GM18499 (cell line): ENCODE measurements at regions not wholly inside any gene's neighbourhood (a gene's known extent, or its start where the extent isn't known, plus 50 kb on each side); places are given as distances from the start of the nearest gene placed in this dataset.
"Not testable (repeated sequence)": the region's sequence is repeated elsewhere in the genome, so short reads cannot be mapped to it uniquely, and the experiment has no call there.

Experiments
- ATAC-seq: cut with Tn5 transposase; IDR thresholded peaks from one replicate; pipeline ENCODE4 v1.9.1; 2021; ENCODE audit warnings: moderate number of reproducible peaks; ENCODE audit not compliant: insufficient read depth, unreplicated experiment

GRCh38 chr5:1656271-1656975 lies 132.7 kb upstream of the LPCAT1 start:
- no peak for ATAC-seq

- no peak for ATAC-seq
Observed at GRCh38 chr5:1655496-1656270, 131.9 kb upstream of the LPCAT1 start.

- ATAC-seq, result no peak
Observed at GRCh38 chr5:1654786-1655495, 131.2 kb upstream of the LPCAT1 start.

DNA sequence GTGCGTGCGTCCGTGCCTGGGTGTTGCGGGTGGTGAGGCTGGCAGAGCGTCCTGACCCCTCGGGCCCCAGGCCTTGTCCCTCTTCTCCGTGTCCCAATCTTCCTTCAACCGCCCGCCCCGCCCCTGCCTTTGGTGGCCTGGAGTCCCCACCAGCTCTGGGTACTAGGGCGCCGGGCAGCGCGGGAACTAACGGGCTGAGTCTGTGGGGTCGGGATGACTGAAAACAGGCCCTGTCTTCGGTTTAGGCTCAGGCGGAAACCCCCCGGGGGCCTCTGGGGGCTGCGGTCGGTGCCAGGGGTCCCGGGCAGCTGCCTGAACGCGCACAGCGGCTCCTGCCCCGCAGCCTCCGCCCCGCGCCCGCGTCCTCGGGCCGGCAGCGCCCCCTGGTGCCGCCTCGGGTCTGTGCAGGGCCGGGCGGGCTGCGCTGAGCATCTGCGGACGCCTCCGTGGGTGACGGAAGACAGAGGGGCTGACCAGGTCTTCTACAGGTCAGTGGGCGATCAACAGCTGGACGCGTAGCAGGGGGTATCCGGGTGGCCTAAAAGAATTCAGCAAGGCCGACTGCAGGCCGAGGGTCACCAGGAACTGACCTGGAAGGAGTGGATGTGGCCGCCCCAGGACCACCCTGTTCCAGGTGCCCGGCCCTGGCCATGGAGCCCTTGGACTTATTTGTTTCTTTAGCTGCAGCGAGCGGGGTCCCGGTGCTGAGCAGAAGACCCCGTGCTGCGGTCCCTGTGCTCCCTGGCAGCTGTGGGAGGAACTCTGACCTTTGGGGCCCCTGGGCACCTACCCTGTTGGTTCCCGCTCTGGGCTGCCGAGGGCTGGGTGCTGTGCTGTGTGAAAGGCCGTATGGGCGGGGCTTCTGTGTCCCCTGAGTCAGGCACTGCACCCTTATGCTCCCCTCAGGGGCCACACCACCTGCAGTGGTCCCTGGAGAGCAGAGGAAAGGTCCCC lies 130.2 kb upstream of the LPCAT1 start:
- not testable (repeated sequence) for ATAC-seq

DNA sequence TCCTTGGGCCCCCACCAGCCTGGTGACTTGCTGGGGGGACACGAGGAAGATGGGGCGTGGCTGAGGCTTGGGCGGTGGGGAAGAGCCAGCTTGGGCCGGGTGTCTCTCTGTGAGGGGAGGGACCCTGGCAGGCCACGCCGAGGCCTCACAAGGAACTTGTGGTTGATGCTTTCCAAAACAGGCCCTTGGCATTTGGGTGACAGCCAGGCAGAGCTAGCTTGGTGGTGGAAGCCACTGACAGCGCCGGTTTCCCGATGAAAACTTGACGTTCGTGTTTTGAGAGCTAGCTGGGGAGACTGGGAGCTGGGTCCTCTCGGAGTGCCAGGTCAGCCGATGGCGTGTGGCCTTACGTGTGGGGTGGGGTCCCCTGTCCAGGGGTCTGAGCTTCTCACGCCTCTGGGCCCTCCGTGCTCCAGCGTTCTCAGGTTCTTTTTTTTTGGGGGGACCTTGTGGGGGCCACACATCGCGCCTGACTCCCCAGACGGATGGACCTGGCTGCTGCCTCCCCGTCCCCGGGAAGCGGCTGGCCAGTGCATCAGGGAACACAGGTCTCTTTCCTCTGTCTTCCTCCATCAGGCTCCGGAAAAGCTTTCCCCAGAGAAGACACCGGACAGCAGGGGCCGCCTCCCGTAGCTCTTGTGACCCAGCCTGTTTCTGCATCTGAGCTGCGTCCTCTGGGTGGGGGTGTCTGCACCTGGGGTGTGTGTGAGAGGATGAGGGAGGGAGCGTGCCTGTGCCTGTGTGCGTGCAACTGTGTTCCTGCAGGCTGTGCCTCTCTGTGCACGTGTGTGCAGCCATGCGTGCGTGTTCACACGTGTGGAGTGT lies 129.3 kb upstream of the LPCAT1 start:
- no peak for ATAC-seq

DNA sequence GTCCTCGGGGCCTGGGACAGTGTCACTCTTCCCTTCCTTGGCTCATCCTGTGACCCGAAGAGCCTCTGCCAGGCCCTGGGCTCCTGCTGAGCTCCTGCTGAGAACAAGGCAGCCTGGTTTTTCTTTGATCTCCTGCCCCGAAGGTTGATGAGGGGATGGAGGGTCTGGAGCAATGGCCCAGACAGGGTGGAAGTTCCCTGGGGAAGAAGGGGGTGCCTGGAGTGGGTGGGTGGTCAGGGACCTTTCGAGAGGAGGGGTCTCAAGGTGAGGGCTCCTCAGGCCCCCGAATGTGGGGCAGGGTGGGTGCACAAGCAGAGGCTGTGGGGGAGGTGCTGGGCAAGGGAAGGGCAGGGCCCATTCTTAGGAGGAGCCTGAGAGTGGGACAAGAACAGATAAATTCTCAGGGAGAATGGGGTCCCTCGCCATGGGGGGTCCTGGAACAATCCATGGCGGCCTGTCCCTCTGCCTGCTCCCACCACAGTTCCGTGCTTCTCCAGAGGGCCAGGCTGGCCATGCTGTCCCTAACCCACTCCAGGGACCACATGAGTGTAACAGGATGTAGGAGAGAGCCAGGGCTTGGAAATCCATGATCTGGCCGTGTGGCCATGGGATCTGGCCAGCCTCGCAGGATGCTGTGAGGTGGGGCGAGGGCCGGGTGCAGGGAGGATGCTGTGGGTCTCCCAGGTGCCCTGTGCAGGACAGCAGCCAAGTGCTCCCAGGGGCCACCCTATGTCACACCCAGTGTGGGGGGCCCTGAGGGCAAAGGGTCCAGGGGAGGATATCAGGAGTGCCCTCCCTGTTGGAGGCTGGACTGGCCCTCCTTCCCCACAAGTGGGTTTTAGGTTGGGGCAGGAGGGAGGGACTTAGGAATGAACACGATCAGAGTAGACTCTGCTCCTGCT lies 128.5 kb upstream of the LPCAT1 start:
- no peak for ATAC-seq

GRCh38 chr5:1651250-1651649 lies 127.5 kb upstream of the LPCAT1 start:
- ATAC-seq, result no peak

DNA sequence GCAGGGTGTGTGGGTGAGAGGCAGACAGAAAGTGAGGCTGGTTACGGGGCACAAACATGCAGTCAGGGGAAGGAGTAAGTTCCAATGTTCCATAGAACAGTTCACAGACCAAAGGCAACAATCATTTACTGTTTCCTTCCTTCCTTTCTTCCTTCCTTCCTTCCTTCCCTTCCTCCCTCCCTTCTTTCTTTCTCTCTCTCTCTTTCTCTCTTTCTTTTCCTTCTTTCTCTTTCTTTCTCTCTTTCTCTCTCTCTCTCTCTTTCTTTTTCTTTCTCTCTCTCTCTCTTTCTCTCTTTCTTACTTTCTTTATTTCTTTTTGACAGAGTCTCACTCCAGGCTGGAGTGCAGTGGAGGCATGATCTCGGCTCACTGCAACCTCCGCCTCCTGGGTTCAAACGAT lies 125.8 kb upstream of the LPCAT1 start:
- ATAC-seq, result no peak

GRCh38 chr5:1648806-1649205 lies 125.0 kb upstream of the LPCAT1 start:
- no peak for ATAC-seq

DNA sequence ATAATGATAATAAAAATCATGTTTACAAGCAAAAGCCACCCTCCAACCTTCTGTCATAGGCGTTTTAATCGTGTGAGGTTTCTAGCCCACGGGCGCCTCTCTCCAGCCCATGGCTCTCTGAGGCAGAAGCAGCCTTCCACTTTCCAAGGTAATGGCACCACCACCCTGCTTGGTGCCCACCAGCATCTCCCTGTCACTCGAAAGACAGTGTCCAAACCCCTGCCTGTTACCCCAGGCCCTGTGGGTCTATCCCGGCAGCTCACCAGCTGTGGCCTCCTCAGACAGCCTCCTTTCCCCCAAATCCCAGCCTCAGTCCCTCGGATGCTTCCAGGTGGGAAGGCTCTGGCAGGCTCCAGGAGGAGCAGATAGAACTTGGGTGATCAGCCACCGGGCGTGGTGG lies 123.8 kb upstream of the LPCAT1 start:
- no peak for ATAC-seq

DNA sequence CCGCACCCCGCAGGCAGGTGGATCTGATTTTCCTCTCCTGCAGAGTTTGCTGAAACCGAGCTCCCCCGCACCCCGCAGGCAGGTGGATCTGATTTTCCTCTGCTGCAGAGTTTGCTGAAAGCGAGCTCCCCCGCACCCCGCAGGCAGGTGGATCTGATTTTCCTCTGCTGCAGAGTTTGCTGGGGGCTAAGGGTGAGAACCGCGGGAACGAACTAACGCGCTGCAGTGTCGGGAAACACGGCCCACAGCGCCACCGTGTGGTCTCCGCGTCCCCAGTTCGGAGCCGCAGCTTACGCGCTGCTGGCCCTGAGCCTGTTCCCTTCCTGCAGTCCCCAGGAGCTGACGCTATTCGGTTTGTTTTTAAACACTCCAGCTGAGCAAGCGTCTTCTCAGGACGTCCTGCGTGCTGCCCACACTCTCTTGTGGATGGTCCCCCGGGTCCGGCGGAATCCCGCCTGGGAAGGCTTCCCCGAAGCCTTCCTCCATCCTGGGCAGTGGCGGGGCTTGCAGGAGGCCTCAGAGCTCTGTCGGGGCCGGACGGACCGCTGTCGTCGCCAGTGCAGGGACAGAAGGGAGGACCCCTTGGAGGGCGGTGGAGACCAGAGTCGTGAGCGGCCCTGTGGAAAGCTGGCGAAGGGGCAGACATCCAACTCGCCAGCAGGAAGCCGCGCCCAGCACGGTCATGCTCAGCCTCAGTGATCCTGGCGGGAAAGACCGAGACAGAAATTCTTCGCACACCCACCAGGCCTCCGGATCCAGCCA lies 121.2 kb upstream of the LPCAT1 start:
- ATAC-seq, result no peak

GRCh38 chr5:1644393-1644809 lies 120.6 kb upstream of the LPCAT1 start:
- ATAC-seq, result not testable (repeated sequence)

DNA sequence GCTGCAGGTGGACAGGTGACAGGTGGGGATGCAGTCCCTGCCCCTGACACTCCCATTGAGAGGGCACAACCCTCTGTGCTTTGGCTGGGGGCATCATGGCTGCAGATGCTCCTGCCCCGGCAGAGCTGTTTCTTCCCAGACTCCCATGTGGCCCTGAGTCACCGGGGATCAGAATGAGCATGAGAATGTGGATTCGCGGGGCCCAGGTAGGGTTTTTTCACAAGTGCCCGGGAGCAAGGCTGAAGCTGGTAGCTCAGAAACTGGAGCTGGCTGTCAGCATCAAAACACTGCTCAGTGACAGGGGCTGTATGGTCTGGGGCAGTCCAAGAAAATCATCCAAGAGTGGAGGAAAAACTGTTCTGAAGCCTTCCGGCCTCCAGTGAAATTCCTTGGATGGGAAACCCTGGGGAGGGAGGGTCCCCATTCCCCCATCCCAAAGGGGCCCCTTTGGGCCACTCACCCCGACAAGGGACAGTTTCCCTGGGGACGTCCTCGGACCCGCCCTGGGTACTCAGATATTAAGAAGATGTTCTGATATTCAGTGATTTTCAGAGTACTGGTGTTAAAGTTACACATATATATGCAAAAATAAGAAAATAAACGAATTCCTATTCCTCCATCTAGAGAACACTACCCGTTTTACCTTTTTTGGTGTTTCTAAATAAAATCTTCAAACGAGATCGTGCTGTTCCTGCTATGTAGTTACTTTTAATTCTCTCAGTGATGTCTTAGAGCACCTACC lies 120.1 kb upstream of the LPCAT1 start:
- ATAC-seq, result no peak

DNA sequence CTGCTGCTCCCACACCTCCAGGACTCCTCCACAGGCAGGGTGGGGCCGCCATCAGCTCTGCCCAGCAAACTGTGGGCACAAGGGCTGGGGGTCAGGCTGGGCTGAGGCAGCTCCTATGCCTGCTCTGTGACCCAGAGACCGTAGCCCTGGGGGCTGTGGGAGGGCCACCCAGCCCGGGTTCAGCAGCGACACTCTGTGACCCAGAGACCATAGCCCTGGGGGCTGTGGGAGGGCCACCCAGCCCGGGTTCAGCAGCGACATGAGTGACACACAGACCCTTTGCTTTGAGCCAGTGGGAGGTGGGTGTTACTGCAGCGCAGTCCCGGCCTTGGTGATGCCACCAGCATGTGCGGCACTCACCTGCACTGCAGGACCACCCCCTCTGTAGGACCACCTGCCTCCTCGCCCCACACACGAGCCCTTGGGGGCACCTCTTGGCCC lies 118.9 kb upstream of the LPCAT1 start:
- ATAC-seq, result no peak

GRCh38 chr5:1642221-1642620 lies 118.5 kb upstream of the LPCAT1 start:
- no peak for ATAC-seq

- no peak for ATAC-seq
Observed at GRCh38 chr5:1641560-1642166, 117.9 kb upstream of the LPCAT1 start.
